ENCODE measurements at regions not wholly inside any gene's neighbourhood (a gene's known extent, or its start where the extent isn't known, plus 50 kb on each side); places are given as distances from the start of the nearest gene placed in this dataset.

DNA sequence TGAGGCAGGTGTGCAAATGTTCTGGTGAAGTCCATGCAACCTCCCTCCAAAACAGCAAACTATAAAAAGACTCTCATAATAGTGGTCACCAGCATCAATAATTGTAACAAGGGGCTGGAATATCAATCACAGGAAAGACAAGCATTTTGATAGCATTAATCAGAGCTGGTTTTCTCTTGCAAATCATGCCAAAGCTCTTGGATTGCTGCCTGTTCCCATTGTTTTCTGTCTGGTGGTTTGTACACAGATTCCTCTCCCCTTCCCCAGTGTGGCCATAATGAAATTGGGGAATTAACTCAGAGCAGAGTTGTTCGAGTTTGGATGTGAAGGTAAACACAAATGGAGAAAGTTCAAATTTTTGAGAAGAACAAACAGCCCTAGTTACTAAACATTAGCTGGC lies 134.2 kb downstream of the CDCA7 start:
- TF ChIP-seq POLR2AphosphoS5 (IDR thresholded peaks at IDR 0.05; ENCODE audit: insufficient read depth in 1 of 2, low read depth in 1 of 2) (no peak), POLR2A (IDR thresholded peaks at IDR 0.05) (no peak)
- TF ChIP-seq, protein P1, sequence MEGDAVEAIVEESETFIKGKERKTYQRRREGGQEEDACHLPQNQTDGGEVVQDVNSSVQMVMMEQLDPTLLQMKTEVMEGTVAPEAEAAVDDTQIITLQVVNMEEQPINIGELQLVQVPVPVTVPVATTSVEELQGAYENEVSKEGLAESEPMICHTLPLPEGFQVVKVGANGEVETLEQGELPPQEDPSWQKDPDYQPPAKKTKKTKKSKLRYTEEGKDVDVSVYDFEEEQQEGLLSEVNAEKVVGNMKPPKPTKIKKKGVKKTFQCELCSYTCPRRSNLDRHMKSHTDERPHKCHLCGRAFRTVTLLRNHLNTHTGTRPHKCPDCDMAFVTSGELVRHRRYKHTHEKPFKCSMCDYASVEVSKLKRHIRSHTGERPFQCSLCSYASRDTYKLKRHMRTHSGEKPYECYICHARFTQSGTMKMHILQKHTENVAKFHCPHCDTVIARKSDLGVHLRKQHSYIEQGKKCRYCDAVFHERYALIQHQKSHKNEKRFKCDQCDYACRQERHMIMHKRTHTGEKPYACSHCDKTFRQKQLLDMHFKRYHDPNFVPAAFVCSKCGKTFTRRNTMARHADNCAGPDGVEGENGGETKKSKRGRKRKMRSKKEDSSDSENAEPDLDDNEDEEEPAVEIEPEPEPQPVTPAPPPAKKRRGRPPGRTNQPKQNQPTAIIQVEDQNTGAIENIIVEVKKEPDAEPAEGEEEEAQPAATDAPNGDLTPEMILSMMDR (IDR thresholded peaks at IDR 0.05): no peak
- Histone ChIP-seq H3K27me3 (no peaks in the 10 kb centered on the region), H3K36me3 (no peaks in the 10 kb centered on the region), H3K4me3 (no peak overlapping the region), H3K27ac (no peak overlapping the region), H3K9me3 (no peaks in the 10 kb centered on the region), H3K4me1 (no peaks in the 10 kb centered on the region)
- no peak for DNase-seq (ENCODE audit: extremely low spot score in 2 of 2)
- intact Hi-C loops (cut with DNase I): no loop called here

DNA sequence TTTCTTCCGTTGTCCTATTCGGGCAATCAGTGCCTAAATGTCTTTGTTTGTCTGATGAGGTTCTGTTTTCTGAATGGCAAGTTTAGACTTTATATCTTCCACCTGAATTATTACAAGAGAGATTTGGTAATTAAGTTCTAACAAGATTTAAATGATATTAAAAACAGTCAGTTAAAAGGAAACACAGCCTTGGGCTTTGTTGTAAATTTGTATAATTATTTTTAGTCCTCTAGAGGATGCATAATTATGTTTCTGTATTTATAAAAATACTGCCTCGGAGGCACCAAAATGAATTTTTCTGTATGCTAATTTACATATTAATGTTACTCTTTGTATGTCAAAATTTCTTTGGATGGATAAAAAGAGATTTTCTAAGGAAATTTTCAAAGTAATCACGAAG lies 136.7 kb downstream of the CDCA7 start:
- TF ChIP-seq POLR2A (IDR thresholded peaks at IDR 0.05): no peak
- no peak for TF ChIP-seq POLR2AphosphoS5 (IDR thresholded peaks at IDR 0.05; ENCODE audit: insufficient read depth in 1 of 2, low read depth in 1 of 2)
- TF ChIP-seq, protein P1 (IDR thresholded peaks at IDR 0.05): no peak
- H3K27ac ChIP-seq: no peak overlapping the region
- intact Hi-C loops (cut with DNase I): no loop called here

DNA sequence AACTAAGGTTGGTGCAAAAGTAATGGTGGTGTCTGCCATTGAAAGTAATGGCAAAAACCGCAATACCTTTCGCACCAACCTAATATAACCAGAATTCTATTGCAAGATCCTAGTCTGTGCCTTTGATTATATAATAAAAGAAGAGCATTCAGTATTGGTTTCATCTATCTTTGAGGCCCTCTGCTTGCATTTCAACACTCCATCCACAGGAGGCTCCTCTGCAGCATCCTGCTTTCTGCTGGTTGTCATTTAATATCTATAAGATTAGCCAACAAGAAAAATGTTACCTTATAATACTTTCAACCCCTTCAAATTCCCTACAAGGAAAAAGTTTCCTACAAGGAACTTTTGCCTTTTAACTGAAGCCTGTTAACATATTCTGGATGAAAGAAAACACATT lies 139.2 kb downstream of the CDCA7 start:
- Histone ChIP-seq H3K4me3 (no peak overlapping the region), H3K4me1 (peaks cover 4% of the 10 kb centered on the region), H3K27ac (no peak overlapping the region), H3K27me3 (no peaks in the 10 kb centered on the region), H3K9me3 (no peaks in the 10 kb centered on the region), H3K36me3 (no peaks in the 10 kb centered on the region)
- TF ChIP-seq POLR2A (IDR thresholded peaks at IDR 0.05): no peak
- no peak for TF ChIP-seq POLR2AphosphoS5 (IDR thresholded peaks at IDR 0.05; ENCODE audit: insufficient read depth in 1 of 2, low read depth in 1 of 2)
- TF ChIP-seq, protein P1 (IDR thresholded peaks at IDR 0.05): no peak
- intact Hi-C loops (cut with DNase I): no loop called here
- DNase-seq (ENCODE audit: extremely low spot score in 2 of 2): no peak

More for the DNA sequence above, 136.7 kb downstream of the CDCA7 start:
- no peaks in the 10 kb centered on the region for H3K27me3 ChIP-seq
- no peak for DNase-seq (ENCODE audit: extremely low spot score in 2 of 2)
- H3K36me3 ChIP-seq: no peaks in the 10 kb centered on the region
- no peak overlapping the region for H3K4me3 ChIP-seq
- peaks cover 2% of the 10 kb centered on the region for H3K4me1 ChIP-seq
- H3K9me3 ChIP-seq: no peaks in the 10 kb centered on the region

DNA sequence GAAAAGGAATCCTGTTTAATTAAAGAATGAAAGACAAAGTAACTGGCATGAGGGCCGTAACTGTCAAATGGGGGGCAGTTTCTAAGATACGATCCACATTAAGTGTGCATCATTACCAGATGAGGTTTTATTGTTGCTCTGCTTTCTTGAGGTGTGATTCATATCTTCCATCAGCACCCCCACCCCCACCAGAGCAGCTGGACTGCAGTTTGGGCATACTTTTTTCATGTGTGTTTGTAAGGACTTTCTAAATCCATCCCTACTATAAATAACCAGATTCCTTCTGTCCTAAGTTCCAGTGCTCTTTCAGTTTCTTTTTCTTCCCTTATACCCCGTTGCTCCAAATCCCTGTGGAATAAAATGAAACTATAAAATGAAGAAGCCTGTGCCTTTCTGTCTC lies 142.1 kb downstream of the CDCA7 start:
- peak overlapping the region; percentile 39 for H3K27ac ChIP-seq
- no peak for DNase-seq (ENCODE audit: extremely low spot score in 2 of 2)
- H3K4me3 ChIP-seq: peak overlapping the region; percentile 9 to 11
- no peaks in the 10 kb centered on the region for H3K36me3 ChIP-seq
- peaks cover 4% of the 10 kb centered on the region for H3K4me1 ChIP-seq
- no peaks in the 10 kb centered on the region for H3K9me3 ChIP-seq
- H3K27me3 ChIP-seq: no peaks in the 10 kb centered on the region
- intact Hi-C loops (cut with DNase I): no loop called here
- TF ChIP-seq, protein P1 (IDR thresholded peaks at IDR 0.05): no peak
- TF ChIP-seq POLR2AphosphoS5 (IDR thresholded peaks at IDR 0.05; ENCODE audit: insufficient read depth in 1 of 2, low read depth in 1 of 2) (no peak), POLR2A (IDR thresholded peaks at IDR 0.05) (no peak)

DNA sequence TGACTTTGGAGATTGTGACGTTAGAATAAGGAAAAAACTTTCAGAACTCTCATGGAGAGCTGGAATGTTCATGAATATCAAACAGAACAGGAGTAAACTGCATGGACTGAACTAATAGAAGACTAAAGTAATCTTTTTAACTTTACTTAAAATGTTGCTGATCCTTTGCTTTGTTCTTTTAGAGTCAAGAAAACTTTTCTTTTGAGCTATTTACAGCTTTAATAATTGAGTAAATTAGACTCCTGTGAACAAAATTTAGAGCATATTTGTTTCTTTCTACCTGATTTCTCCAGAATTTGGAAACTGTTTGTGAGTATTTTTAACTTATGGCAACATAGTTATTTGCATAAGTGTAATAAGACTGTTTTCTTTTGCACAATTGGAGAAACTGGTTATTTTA lies 146.3 kb downstream of the CDCA7 start:
- DNase-seq (ENCODE audit: extremely low spot score in 2 of 2): no peak
- Histone ChIP-seq H3K27me3 (no peaks in the 10 kb centered on the region), H3K4me1 (peaks cover 4% of the 10 kb centered on the region), H3K9me3 (no peaks in the 10 kb centered on the region), H3K4me3 (no peak overlapping the region), H3K36me3 (no peaks in the 10 kb centered on the region), H3K27ac (no peak overlapping the region)
- intact Hi-C loops (cut with DNase I): no loop called here
- no peak for TF ChIP-seq POLR2AphosphoS5 (IDR thresholded peaks at IDR 0.05; ENCODE audit: insufficient read depth in 1 of 2, low read depth in 1 of 2)
- TF ChIP-seq, protein P1 (IDR thresholded peaks at IDR 0.05): no peak
- TF ChIP-seq POLR2A (IDR thresholded peaks at IDR 0.05): no peak

Data from vagina (tissue), 2 donors.